ENCODE measurements at regions not wholly inside any gene's neighbourhood (a gene's known extent, or its start where the extent isn't known, plus 50 kb on each side); places are given as distances from the start of the nearest gene placed in this dataset.

DNA sequence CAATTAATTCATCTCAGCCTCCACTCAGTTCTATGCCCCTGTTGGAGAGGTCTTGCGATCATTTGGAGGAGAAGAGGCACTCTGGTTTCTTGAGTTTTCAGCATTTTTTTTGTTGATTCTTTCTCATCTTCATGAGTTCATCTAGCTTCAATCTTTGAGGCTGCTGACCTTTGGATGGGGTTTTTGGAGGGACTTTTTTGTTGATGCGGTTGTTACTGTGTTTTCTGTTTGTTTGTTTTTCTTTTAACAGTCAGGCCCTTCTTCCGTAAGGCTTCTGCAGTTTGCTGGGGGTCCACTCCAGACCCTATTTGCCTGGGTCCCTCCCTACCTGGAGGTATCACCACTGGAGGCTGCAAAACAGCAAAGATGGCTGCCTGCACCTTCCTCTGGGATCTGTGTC, 149.9 kb upstream of the RBBP8 start:
- no peaks in the 10 kb centered on the region for H3K4me1 ChIP-seq
- TF ChIP-seq, protein P1, sequence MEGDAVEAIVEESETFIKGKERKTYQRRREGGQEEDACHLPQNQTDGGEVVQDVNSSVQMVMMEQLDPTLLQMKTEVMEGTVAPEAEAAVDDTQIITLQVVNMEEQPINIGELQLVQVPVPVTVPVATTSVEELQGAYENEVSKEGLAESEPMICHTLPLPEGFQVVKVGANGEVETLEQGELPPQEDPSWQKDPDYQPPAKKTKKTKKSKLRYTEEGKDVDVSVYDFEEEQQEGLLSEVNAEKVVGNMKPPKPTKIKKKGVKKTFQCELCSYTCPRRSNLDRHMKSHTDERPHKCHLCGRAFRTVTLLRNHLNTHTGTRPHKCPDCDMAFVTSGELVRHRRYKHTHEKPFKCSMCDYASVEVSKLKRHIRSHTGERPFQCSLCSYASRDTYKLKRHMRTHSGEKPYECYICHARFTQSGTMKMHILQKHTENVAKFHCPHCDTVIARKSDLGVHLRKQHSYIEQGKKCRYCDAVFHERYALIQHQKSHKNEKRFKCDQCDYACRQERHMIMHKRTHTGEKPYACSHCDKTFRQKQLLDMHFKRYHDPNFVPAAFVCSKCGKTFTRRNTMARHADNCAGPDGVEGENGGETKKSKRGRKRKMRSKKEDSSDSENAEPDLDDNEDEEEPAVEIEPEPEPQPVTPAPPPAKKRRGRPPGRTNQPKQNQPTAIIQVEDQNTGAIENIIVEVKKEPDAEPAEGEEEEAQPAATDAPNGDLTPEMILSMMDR (IDR thresholded peaks at IDR 0.05), result no peak
- no peak for DNase-seq
- no peaks in the 10 kb centered on the region for H3K27me3 ChIP-seq
- H3K9me3 ChIP-seq, result no peaks in the 10 kb centered on the region
- H3K4me3 ChIP-seq, result no peak overlapping the region
- no peak overlapping the region for H3K27ac ChIP-seq
- no peak overlapping the region for H3K9ac ChIP-seq (ENCODE audit: low read depth in 2 of 2, low read length in 2 of 2)
- intact Hi-C loops (cut with DNase I), result no loop called here
- H3K36me3 ChIP-seq, result no peaks in the 10 kb centered on the region

DNA sequence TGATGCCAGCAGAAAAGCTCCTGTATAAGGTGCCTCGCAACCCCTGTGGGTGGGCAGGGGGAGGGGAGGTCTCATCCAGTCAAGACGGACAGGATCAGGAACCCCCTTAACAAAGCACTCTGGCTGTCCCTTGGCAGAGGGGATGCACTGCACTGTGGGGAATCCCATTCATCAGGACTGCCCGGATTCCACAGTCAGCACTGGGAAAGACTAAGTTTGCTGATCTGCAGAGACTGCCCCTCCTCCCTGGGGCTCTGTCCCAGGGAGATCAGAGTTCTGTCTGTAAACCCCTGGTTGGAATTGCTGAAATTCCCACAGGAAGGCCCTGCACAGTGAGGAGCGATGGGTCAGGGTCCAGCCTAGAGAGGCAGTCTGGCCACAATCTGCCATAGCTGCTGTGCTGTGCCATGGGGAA, 149.5 kb upstream of the RBBP8 start:
- DNase-seq, result no peak

DNA sequence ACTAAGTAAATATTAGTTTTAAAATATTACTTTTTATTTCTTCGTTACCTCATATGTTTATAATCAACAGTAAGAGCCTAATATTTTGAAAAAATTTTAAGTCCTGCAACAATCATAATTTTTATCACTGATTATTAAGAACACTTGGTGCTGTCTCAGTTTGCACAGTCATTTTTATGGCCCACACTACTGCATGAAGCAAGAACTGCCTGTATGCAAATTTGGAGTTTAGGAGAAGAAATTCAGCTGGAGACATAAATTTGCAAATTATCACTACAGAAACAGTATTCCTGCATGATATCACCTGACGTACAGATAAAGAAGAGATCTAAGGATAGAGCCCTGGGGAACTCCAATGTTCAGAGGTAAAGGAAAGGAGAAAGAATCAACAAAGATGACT, 144.1 kb upstream of the RBBP8 start:
- intact Hi-C loops (cut with DNase I), result no loop called here
- TF ChIP-seq, protein P1 (IDR thresholded peaks at IDR 0.05), result no peak
- DNase-seq, result no peak
- no peak overlapping the region for H3K9ac ChIP-seq (ENCODE audit: low read depth in 2 of 2, low read length in 2 of 2)
- no peaks in the 10 kb centered on the region for H3K4me1 ChIP-seq
- no peak overlapping the region for H3K27ac ChIP-seq
- H3K36me3 ChIP-seq, result no peaks in the 10 kb centered on the region
- no peak overlapping the region for H3K4me3 ChIP-seq
- no peaks in the 10 kb centered on the region for H3K27me3 ChIP-seq
- no peaks in the 10 kb centered on the region for H3K9me3 ChIP-seq

More for the DNA sequence above, 149.5 kb upstream of the RBBP8 start:
- Histone ChIP-seq H3K9ac (ENCODE audit: low read depth in 2 of 2, low read length in 2 of 2) (no peak overlapping the region), H3K4me3 (no peak overlapping the region), H3K36me3 (no peaks in the 10 kb centered on the region), H3K4me1 (no peaks in the 10 kb centered on the region), H3K27ac (no peak overlapping the region), H3K9me3 (no peaks in the 10 kb centered on the region), H3K27me3 (no peaks in the 10 kb centered on the region)
- intact Hi-C loops (cut with DNase I), result no loop called here
- TF ChIP-seq, protein P1 (IDR thresholded peaks at IDR 0.05), result no peak

DNA sequence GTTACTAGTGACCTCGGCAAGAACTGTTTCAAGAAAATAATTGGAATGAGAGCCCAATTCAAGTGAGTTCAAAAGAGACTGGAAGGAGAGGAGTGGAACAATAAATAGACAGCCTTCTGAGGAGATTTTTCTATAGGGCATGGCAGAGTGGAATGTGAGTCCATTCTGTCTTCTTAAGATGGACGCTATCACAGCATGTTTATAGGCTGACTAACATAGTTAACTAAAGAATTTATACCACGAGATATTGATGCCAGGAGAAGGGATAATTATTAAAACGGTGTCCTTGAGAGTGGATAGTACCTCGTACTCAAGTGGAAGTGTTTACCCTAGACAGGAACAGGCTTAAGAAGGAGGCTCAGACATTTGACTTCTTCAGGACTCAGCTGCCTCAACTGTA, 143.5 kb upstream of the RBBP8 start:
- intact Hi-C loops (cut with DNase I), result no loop called here
- Histone ChIP-seq H3K27me3 (no peaks in the 10 kb centered on the region), H3K4me1 (no peaks in the 10 kb centered on the region), H3K9ac (ENCODE audit: low read depth in 2 of 2, low read length in 2 of 2) (no peak overlapping the region), H3K36me3 (no peaks in the 10 kb centered on the region), H3K4me3 (no peak overlapping the region), H3K27ac (no peak overlapping the region), H3K9me3 (no peaks in the 10 kb centered on the region)
- TF ChIP-seq, protein P1 (IDR thresholded peaks at IDR 0.05), result no peak
- no peak for DNase-seq

DNA sequence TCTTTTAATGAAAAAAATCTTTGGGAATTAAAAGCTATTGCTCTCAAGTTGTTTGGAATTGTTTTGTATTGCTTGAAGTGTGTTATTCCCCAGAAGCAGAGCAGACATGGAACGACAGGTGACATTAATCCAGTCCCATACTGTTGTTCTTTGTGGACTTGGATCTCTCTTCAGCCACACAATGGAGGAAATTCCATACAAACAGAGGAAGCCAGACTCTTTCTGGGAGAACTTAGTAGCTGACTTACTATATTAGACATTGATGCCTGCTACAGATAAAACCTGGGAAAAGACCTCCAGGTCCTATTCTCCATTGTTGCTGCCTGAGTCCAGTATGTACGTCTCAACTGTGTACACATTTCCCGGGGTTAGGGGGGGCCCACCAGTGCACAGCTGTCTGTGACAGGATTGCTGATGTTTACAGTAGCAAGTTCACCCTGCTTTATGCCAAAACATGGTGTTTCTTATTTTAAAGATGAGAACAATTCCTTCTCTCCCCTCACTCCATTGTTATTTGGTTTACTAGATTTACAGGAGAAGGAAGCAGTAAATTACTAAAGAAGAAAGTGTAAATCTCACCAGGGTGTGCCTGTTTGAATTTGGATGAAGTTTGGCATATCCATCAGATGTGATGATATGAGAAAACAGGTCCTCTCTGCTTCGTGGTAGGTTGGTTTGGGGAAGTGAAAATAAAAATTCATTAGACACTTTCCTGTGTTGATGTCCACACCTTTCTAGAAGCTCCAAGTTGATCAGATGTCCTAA, 142.4 kb upstream of the RBBP8 start:
- no peak overlapping the region for H3K9ac ChIP-seq (ENCODE audit: low read depth in 2 of 2, low read length in 2 of 2)

More for the DNA sequence above, 142.4 kb upstream of the RBBP8 start:
- H3K27me3 ChIP-seq, result no peaks in the 10 kb centered on the region
- no peaks in the 10 kb centered on the region for H3K4me1 ChIP-seq
- H3K36me3 ChIP-seq, result no peaks in the 10 kb centered on the region
- DNase-seq, result no peak
- H3K4me3 ChIP-seq, result no peak overlapping the region
- intact Hi-C loops (cut with DNase I), result no loop called here
- H3K27ac ChIP-seq, result no peak overlapping the region
- H3K9me3 ChIP-seq, result no peaks in the 10 kb centered on the region
- TF ChIP-seq, protein P1 (IDR thresholded peaks at IDR 0.05), result no peak

Data from colonic mucosa (tissue), 4 donors.